T1000 (cell line): ENCODE measurements at regions not wholly inside any gene's neighbourhood (a gene's known extent, or its start where the extent isn't known, plus 50 kb on each side); places are given as distances from the start of the nearest gene placed in this dataset.
"Not testable (repeated sequence)": the region's sequence is repeated elsewhere in the genome, so short reads cannot be mapped to it uniquely, and the experiment has no call there.

ENCODE experiments used
- DNase-seq: peaks from one replicate; lab custom pipeline; 2025; ENCODE audit warnings: mixed read lengths; lab: John Stamatoyannopoulos, UW

- no peak for DNase-seq
Measured at GRCh38 chr11:23480736-23481135, 620.5 kb upstream of the CCDC179 start.

- DNase-seq, result peak; percentile 35
Measured at GRCh38 chr11:23484146-23484545, 623.9 kb upstream of the CCDC179 start.

- not testable (repeated sequence) for DNase-seq
Measured at GRCh38 chr11:23484618-23485017, 624.3 kb upstream of the CCDC179 start.

GRCh38 chr11:23490557-23491235 is 630.4 kb upstream of the CCDC179 start:
- DNase-seq, result no peak

GRCh38 chr11:23494981-23495380 is 634.7 kb upstream of the CCDC179 start:
- no peak for DNase-seq

GRCh38 chr11:23496340-23496739 is 636.1 kb upstream of the CCDC179 start:
- no peak for DNase-seq

GRCh38 chr11:23497040-23497439 is 636.8 kb upstream of the CCDC179 start:
- DNase-seq, result no peak

- DNase-seq, result no peak
Measured at GRCh38 chr11:23502389-23502788, 642.1 kb upstream of the CCDC179 start.

GRCh38 chr11:23502826-23503225 is 642.6 kb upstream of the CCDC179 start:
- no peak for DNase-seq

- DNase-seq, result no peak
Measured at GRCh38 chr11:23509023-23509422, 648.7 kb upstream of the CCDC179 start.

- DNase-seq, result no peak
Measured at GRCh38 chr11:23509821-23510220, 649.5 kb upstream of the CCDC179 start.

- no peak for DNase-seq
Measured at GRCh38 chr11:23519194-23519593, 658.9 kb upstream of the CCDC179 start.

- DNase-seq, result no peak
Measured at GRCh38 chr11:23520226-23520960, 660.1 kb upstream of the CCDC179 start.

GRCh38 chr11:23536907-23537306 is 676.6 kb upstream of the CCDC179 start:
- no peak for DNase-seq

GRCh38 chr11:23539556-23539955 is 679.3 kb upstream of the CCDC179 start:
- no peak for DNase-seq

GRCh38 chr11:23540101-23540561 is 679.9 kb upstream of the CCDC179 start:
- peak; percentile 4 for DNase-seq

- no peak for DNase-seq
Measured at GRCh38 chr11:23542189-23542588, 681.9 kb upstream of the CCDC179 start.

- no peak for DNase-seq
Measured at GRCh38 chr11:23542816-23543215, 682.5 kb upstream of the CCDC179 start.

GRCh38 chr11:23543651-23544222 is 683.5 kb upstream of the CCDC179 start:
- no peak for DNase-seq

- DNase-seq, result no peak
Measured at GRCh38 chr11:23551706-23552105, 691.4 kb upstream of the CCDC179 start.

GRCh38 chr11:23554002-23554401 is 693.7 kb upstream of the CCDC179 start:
- DNase-seq, result no peak

- no peak for DNase-seq
Measured at GRCh38 chr11:23555085-23555484, 694.8 kb upstream of the CCDC179 start.

GRCh38 chr11:23556163-23556750 is 696.0 kb upstream of the CCDC179 start:
- no peak for DNase-seq
